Fibroblast of skin of right biceps (primary cell): ENCODE measurements at regions not wholly inside any gene's neighbourhood (a gene's known extent, or its start where the extent isn't known, plus 50 kb on each side); places are given as distances from the start of the nearest gene placed in this dataset.

Source experiments
- DNase-seq: peaks from one replicate; pipeline ENCODE4 v3.0.0-alpha.2; 2013

DNA sequence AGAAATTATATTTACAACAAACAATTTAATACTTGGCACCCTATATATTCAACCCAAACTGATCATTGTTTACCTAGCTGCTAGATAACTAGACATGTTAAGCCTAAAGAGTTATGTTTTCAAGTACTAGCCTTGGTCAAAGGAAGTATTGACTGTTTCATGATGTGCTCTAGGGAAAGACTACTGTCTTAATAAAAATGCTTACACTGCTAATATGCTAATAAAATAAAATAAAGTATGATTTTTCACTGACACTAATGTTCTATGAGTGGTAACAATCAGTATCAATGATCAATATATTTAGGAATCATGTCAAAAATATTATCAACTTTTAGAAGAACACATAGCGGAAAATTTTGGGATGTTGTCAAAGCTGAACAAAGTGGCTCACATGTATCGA, 225.5 kb downstream of the OSR1 start:
- DNase-seq = no peak

DNA sequence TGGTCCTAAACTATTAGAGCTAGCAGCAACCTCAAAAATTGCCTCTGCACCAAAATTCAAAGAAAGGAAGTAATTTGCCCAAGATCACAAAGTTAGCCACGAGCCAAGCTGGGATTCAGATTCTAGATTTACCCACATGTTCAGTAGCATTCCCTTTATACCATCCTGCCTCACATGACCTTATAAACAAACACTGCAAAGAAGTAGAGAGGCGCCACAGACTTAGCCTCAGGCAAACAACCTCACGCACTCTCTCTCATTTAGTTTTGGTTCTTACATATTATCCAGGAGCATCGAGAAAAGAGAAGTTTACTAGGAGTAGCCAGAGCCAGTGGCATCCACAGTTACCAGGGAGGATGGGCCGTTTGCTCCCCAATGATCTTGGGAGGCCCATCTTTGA, 226.6 kb downstream of the OSR1 start:
- DNase-seq = no peak

DNA sequence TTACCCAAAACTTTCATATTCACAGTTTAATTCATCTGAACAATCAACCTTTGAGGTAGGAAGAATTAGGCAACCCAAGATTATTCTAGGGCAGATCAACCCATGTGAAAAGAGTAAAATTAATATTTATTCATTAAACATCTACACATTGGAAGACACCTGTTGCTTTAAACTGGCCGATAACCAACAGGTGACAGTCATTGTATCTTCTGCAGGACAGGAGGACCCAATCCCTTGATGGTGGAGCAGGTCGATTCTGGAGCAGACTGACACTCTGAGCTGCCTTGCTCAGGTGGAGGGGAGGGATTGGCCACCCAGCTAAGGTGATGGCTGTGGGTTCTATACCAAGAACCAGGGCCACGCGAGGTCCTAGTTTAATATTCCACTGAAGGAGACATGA, 230.3 kb downstream of the OSR1 start:
- DNase-seq = no peak

DNA sequence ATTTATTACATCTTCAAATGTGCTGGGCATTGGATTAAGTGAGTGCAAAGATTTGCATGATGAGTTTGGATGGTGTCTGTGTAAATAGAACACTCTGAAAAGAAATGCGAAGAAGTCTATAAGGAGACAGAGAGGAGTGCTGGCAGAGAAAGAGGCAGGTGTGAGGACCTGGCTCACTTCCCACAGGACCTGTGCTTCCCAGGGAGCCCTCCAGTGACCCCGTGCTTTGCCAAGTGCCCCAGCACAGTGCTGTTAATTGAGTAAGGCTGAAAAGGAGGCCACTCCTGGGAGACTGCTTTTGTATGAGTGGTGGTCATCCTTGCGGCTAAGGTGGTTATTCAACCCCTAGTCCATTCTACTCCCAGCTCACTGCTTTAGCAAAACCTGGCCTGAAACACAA, 230.8 kb downstream of the OSR1 start:
- DNase-seq = no peak

DNA sequence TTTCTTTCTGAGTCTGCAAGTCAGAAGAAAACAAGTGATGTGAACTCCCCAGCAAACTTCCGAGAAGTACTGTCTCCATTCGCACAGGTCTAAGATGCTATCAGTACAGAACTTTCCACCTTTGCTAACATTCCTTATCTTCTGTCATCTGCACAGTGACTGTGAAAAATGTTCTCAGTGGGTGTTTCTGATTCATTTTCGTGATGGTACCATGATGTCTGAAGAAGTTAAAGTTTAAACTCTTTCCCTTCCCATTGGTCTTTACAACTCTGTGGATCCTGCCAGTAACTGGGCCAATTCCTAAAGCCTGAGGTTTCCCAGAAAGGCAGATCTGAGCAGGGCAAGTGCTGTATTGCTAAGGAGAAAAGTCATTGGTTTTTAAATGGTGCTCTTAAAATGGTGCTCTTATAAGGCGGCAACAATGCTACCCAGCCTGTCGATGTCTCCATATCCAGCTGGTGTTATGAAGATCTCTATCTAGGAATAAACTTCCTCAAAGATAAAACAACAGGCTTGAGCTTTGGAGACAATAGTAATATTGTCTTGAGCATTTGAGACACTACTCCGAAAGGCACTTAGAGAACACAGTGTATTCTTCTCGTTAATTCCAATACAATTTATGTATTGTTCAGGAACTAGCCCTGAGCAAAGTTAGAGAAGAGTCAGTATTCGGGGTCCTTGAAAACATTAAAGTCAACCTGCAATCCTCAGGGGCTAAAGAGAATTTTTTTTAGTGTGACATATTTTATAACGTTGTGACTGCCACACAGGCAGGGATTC, 232.3 kb downstream of the OSR1 start:
- DNase-seq = no peak

DNA sequence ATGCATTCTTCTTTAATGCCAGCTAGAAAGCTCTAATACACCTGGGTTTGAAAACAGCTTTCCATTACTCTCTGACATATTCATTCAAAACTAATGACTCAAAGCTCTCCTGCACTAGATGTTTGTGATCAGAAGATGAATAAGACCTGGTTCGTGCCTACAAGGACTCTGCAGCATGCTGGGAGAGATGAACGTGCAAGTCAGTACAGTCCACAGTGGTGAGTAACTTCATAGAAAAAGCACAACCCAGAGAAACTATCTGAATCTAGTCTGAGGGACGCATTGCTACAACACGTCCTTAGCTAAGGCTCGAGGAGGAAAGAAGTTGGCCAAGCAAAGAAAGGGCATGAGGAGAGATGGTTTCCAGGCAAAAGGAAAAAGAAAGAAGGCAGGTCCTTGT, 234.3 kb downstream of the OSR1 start:
- peak; percentile 88 for DNase-seq

DNA sequence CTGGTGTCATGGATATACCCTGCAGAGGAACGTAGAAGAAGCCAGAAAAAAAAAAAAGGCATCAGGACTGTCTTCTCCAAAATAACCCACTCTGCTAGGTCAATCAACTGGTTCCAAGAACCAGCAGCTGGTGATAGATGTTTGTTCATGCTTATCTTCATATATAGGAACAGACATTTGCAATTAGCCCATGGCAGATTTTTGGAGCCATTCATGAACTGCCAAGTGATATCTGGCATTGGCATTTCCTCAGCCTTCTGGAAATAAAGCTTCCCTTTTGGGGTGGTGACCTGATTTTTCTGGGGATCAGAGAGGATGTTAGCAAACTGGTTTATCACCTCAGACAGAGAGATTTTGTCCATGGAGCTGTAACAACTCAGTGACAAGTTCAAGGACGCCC, 234.9 kb downstream of the OSR1 start:
- DNase-seq = no peak

DNA sequence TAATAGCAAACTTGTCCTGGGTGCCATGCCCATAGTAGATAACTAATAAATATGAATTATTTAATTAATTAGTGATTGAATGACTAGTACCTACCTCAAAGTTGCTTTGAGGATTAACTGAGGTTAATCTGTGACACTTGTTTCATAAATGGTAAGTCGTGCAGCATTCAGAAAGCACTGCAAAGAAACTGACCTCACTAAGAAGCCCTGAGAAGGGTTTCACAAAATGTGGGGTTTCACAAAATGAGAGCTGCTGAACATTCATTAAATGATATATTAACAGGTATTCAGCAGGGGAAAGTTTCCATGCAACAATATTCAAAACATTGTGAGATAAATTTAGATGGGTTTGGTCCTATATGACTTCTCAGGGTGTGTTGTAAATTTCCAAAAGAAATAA, 236.2 kb downstream of the OSR1 start:
- no peak for DNase-seq

DNA sequence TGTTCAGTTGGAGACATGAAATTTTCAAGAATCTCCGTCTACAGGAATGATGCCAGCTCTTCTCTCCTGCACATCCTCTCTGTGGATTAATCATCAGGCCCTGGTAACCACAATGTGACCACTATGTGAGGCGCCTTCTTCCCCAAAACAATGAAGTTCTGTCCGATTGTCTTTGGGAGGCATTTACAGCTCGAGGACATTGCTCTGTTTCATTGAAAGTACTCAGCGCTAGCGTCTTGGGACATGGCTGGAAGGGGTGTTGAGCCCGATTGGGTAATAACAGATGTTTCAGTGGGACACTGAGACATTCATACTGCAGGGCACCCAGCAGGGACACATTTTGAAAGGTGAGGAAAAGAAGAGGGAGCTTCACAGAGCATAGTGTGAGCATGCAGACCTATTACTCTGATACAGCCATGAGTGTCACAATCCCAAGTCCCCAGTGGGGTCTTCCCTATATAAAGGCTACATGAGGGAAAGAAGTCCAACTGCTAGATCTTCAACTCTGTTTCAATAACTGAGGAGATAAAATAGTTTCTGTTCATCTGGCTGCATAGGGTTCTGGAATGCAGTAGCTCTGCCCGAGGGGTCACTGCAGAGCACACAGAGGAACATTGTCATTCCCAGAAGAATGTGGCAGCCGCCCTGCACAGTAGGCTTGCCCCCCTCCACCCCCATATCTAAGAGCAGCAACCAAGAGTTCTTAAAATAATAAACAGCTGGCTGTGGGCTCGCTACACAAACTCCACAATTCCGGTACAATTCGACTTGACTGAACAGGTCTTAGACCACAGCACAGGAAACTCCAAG, 237.3 kb downstream of the OSR1 start:
- peak; percentile 88 for DNase-seq

DNA sequence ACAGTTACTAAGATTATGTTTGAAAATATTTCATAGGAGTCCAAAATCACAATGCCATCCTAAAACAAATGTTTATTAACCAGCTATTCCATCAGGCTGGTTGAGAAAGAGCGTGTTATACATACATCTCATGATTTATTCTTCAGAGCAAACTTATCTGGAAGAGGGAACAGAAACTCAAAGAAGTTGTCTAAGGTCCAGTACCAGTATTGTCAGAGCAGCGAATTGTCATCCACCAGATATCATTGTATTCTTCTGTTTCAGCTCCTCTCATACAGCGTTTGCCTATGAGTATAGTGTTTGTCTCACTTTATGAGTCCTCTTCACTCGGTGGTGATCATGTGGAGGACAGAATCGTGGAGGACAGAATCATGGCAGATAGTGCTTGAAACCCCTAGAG, 238.2 kb downstream of the OSR1 start:
- no peak for DNase-seq

DNA sequence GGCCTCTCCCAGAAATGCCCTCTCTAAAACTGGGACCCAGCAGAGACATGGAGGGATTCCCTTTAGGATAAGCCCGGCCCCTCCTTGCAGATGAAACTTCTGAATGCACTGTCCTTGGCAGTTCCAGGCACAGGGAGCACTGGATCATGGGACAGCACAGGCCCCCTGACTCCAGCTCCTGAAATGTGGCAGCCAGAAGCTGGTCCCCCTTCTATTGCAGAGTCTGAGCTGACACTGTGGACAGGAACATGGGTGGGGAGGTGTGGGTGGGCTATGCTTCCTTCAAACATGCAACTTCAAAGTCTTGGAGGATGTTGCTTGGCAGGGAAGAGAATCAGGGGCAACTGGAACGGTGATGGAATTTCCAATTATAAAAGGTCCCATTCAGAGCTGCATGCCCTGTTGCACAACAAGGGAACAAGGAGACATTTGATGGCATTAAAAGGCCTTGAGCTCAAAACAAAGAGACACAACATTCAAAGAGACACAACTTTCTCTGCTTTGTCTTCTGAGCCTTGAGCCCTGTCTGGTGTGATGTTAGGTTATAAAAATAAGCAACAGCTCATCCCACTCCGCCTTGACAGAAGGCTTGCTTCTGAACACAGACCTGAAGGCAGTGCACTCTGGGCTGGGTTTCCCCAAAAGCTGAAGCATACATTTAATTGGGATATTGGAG, 239.0 kb downstream of the OSR1 start:
- DNase-seq = no peak

DNA sequence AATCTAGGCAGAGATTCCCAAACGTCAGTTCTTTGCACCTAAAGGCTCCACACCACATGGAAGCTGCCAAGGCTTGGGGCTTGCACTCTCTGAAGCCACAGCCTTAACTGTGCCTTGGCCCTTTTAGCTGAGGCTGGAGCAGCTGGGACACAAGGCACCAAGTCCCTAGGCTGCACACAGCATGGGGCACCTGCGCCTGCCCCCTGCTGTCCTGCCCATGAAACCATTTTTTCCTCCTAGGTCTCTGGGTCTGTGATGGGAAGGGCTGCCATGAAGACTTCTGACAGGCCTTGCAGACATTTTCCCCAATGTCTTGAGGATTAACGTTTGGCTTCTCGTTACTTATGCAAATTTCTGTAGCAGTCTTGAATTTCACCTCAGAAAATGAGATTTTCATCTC, 241.5 kb downstream of the OSR1 start:
- DNase-seq = no peak

DNA sequence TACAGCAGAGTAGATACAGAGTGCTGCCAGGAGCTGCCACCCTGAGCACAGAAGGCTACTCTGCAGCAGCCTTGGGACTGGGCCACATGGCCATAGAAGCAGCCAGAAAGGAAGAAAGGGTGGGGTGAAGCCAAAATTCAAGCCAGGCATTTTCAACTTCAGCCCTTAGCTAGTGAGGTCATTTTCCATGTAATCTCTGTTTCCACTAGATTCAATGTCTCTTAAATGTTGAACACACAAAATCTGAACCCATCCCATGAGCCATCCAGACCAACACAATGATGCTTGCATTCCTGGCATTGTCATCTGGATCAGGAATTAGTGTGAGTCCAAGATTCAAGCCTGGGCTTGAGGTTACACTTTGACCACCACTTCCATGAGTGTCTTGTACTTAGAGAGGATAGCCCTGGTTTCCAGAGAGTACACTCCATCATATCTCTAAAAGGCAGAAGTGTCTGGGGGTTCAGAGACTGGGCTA, 243.6 kb downstream of the OSR1 start:
- peak; percentile 66 for DNase-seq

DNA sequence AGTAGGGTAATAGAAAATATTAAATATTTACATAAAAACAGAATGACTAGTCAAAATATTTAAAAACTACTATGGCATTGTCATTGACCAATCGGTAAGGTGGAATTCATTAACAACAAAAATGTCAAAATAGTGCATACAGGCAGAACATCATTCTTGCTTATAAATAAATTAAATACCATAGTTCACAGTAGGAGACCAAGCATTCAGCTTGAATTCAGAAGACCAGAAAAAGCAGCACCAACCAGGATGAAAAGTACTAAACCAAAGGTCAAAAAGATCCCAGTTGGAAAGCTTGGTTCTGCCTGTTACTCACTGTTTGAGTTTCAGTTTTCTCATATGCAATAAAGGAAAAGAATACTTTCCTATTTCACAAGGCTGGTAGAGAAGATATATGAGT, 244.3 kb downstream of the OSR1 start:
- DNase-seq = no peak

DNA sequence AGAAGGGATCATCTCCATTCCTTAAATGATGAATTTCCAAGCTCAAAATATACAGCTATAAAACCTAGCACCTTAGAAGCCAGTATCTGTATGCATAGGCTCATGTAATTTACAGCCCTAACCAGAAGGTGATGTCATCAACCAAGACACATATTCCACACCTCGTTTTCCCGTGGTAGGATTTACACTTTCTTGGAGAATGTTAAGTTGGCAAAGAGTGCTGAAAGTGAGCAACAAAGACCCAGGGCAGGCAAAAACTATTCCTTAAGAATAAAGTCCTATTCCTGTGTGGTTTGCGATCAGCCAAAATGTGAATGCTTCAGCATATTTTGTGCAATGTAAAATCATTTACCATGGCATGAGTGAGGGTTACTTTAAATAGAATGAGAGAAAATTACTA, 247.1 kb downstream of the OSR1 start:
- peak; percentile 43 for DNase-seq

DNA sequence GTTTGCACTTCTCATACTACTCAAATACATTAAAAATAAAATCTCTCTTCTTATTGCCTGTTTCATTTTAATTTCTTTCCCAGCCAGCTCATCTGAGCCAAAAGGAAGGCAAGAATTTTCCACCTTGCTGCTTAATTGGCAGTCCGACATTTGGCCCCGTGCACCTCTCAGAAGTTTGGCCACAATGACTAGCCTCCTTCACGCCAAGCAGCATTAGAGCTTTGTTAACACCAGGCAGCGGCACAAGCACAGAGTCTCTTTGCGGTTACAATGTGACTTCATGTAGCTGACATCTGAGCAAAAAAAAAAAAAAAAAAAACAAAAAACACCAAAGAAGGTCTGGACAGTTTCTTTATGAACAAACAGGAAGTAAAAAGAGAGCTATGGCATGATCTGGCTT, 248.9 kb downstream of the OSR1 start:
- no peak for DNase-seq

DNA sequence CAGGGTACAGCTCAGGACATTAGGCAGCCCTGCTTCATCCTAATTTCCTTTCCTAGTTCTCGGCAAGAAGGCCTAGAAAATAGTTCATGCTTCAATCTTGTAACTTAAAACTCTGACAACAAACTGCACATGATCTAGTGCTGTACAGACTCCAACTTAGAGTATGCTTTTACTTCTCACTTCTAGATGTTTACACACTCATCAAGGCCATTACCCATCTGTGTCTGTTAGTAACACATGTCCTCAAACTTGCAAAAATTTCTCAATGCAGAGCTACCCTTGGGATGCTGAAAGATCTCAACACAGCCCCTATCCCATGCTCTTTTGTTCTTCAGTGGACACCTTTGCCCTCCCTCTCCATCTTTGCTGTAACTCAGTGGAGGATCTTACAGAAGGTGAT, 252.0 kb downstream of the OSR1 start:
- DNase-seq = no peak

DNA sequence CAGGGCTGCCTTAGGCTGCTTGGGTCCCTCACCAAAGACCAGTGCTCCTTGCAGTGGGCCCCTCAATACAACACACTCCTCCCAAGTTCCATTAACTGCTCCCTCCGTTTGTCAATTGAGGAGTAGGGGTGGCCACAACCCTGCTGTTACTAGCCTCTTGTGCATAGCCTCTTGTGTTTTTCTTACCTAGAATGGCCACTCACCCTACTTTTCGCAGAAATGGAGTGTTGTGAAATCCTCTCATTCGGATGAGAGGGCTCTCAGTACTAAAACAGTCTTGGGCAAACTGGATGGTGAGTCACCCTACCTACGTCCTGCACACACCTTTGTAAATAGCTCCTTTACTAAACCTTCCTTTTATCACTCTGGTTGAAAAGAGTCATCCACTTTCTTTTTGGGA, 253.9 kb downstream of the OSR1 start:
- DNase-seq = no peak

DNA sequence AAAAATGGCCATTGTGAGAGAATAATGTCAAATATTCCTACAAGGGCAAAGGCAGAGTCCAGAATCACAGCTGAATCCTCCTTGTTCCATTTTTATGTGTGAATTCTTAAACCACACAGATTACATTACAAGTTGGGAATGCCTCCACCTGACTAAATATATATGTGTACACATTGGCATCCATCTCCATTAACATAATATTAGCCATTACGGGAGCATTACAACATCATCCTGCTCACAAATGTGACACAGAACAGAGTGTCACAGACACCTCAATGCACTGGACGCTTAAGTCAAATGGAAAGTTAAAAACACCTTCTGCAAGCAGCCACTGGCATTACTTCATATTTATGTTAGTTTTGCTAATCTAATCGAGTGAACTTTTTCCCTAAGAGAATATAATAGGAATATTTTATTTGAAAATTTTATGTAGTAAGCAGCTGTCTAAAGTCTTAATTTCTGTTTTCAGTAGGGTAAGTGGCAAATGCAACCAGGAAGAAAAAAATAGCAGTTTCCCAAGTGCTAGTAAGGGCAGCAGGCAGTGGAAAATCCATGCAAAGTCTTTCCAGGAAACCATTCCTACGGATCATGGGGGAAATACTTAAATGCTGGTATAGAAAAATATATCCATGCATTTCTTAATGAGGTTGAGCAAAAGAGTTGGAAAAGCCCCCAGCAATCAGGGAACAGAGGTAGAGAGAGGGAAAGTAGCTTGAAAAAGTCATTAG, 255.6 kb downstream of the OSR1 start:
- no peak for DNase-seq

DNA sequence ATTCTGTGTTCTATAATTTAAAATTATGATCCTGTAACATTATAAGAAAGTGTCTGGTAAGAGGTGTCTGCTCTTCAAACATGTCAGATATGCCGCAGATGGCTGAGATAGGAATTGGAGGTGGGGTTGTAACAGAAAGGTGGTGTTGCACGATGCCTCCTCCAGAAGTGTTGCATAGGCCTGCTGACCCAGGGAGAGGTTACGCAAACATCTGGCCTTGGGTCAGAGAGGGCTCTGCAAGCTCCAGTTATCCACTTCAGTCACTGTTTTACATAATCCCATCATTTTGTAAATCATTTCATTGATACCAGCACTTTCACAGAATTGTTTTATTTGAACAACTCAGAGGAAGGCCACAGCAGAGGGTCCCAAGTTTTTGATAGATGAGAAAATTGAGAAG, 256.5 kb downstream of the OSR1 start:
- no peak for DNase-seq

DNA sequence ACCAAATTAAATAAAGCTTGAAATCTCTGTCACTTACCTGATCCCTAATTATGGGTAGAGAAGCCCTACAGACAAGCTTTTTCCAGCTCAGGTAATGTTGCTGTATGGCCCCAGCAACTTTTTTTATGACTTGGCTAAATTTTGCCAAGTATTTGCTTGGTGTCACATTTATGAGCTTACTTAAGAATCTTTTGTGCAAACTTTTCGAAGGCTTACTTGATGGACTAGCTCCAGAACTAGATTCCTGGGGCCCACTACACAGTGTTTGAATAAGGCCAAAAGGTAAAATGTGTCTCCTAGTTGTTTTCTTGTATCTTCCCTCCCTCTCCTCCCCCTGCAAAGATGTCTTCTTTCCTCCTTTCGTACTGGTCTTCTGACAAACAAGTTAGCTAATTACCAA, 257.9 kb downstream of the OSR1 start:
- no peak for DNase-seq

DNA sequence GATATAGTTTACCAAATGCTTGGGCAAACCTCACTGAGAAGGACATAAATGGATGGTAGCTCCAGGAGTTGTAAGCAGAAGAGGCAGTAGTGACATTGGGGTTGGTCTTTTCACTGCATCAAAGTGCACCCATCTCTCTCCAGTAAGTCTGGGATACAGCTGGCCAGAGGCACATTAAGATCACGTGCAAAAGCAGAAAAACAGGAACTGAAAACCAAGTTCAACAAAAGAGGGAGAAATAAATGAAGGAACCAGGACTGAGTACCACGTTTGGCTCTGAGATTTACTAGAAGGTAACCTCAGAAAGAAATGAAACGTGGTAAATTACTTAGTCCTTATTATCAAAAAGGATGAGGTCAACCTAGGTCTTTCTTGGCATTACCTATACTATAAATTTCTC, 259.2 kb downstream of the OSR1 start:
- DNase-seq = no peak

DNA sequence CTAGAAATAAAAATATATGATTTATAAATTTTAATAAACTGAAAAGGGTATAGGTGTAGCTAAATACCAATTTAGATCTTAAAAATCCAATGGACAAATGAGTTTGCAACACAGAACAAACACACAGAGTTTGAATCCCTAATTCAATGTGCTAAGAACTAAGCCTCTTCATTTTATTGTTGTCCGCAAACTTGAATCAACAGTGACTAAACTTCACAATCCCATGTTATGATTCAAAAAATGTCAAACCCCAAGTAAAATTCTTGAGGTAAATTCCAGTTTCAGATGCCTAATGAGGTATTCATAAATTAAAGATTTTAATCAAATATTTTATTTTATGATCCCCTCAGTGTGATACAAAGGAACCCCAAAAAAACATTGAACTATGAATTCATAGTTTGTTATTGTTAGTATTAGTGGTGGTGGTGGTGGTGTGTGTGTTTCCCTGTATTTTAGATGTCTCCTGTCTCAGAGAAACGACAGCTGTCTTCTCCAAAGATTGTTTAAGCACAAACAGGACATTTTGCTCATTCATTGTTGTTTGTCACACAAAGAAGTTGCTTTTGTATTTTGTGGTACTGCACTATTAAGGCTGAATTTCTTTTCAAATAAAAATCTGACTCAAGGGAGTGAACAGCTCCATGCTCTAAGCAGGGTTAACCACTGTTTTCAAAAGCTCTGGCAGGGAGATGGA, 259.8 kb downstream of the OSR1 start:
- DNase-seq = peak; percentile 22
